DOHH2 (cell line): ENCODE measurements at regions not wholly inside any gene's neighbourhood (a gene's known extent, or its start where the extent isn't known, plus 50 kb on each side); places are given as distances from the start of the nearest gene placed in this dataset.

Source experiments
- H3F3A ChIP-seq: fragments of 200-600 bp; sonication (generic), shearing (Covaris generic); 2 replicates; pipeline ENCODE4 v1.6.0; 2016; ENCODE audit warnings: antibody characterized with exemption, mild to moderate bottlenecking; ENCODE audit not compliant: control insufficient read depth, insufficient read depth
- H3K27ac ChIP-seq: fragments of 200-600 bp; sonication (generic); 2 replicates; pipeline ENCODE4 v1.5.1; 2014; ENCODE audit warnings: low read depth, mild to moderate bottlenecking, low read length, moderate library complexity
- H3K27me3 ChIP-seq: fragments of 200-600 bp; sonication (generic); 2 replicates; pipeline ENCODE4 v1.6.1; 2014; ENCODE audit warnings: mild to moderate bottlenecking, low read length, mixed read lengths; ENCODE audit not compliant: control insufficient read depth
- H3K36me3 ChIP-seq: fragments of 200-600 bp; sonication (generic); 2 replicates; pipeline ENCODE4 v1.6.1; 2014; ENCODE audit warnings: mild to moderate bottlenecking, low read length, moderate library complexity, mixed read lengths; ENCODE audit not compliant: control insufficient read depth
- H3K4me1 ChIP-seq: fragments of 200-600 bp; sonication (generic); 2 replicates; pipeline ENCODE4 v1.6.1; 2014; ENCODE audit warnings: mild to moderate bottlenecking, low read length, mixed read lengths; ENCODE audit not compliant: control insufficient read depth
- H3K4me2 ChIP-seq: fragments of 200-600 bp; sonication (generic); 2 replicates; pipeline ENCODE4 v1.6.0; 2014; ENCODE audit warnings: mild to moderate bottlenecking, low read length, moderate library complexity
- H3K4me3 ChIP-seq: fragments of 200-600 bp; sonication (generic); 2 replicates; pipeline ENCODE4 v1.5.1; 2014; ENCODE audit warnings: mild to moderate bottlenecking, low read length, mixed read lengths
- H3K79me2 ChIP-seq: fragments of 200-600 bp; sonication (generic); 2 replicates; pipeline ENCODE4 v1.6.1; 2014; ENCODE audit warnings: mild to moderate bottlenecking, low read length, mixed read lengths; ENCODE audit not compliant: control insufficient read depth
- H3K9me2 ChIP-seq: fragments of 200-600 bp; sonication (generic); replicated peaks from 2 replicates; pipeline ENCODE4 v1.6.1; 2014; ENCODE audit warnings: mild to moderate bottlenecking, low read length, mixed read lengths; ENCODE audit not compliant: control insufficient read depth
- H3K9me3 ChIP-seq: fragments of 200-600 bp; sonication (generic); 2 replicates; pipeline ENCODE4 v1.6.1; 2014; ENCODE audit warnings: antibody characterized with exemption, low read length, mixed read lengths; ENCODE audit not compliant: control insufficient read depth, insufficient read depth
- H4K20me1 ChIP-seq: fragments of 200-600 bp; sonication (generic); 2 replicates; pipeline ENCODE4 v1.6.0; 2014; ENCODE audit warnings: low read depth, mild to moderate bottlenecking, antibody characterized with exemption, low read length, moderate library complexity; ENCODE audit not compliant: control insufficient read depth, insufficient read depth
- EZH2phosphoT487 ChIP-seq: fragments of 200-600 bp; sonication (generic); IDR thresholded peaks from 2 replicates; pipeline ENCODE4 v1.6.1; 2017; ENCODE audit warnings: borderline replicate concordance, mild to moderate bottlenecking, antibody characterized with exemption, low read length, moderate library complexity, mixed read lengths
- TF ChIP-seq, protein P1 (sequence below): fragments of 200-600 bp; sonication (generic); IDR thresholded peaks from one replicate; pipeline ENCODE4 v1.5.1; 2014; ENCODE audit warnings: antibody characterized with exemption, mild to moderate bottlenecking, low read depth, low read length; ENCODE audit not compliant: poor library complexity, severe bottlenecking

- Histone ChIP-seq H3K79me2 (no peaks in the 10 kb centered on the region), H3K27me3 (no peaks in the 10 kb centered on the region), H3K9me2 (no peaks in the 10 kb centered on the region), H3K4me2 (no peak overlapping the region), H3K4me3 (no peak overlapping the region), H4K20me1 (no peaks in the 10 kb centered on the region), H3K4me1 (no peaks in the 10 kb centered on the region), H3K36me3 (no peaks in the 10 kb centered on the region), H3F3A (no peaks in the 10 kb centered on the region), H3K27ac (no peak overlapping the region), H3K9me3 (peaks cover 3% of the 10 kb centered on the region; the same call in 1 of the 2 replicates)
- TF ChIP-seq, protein P1, sequence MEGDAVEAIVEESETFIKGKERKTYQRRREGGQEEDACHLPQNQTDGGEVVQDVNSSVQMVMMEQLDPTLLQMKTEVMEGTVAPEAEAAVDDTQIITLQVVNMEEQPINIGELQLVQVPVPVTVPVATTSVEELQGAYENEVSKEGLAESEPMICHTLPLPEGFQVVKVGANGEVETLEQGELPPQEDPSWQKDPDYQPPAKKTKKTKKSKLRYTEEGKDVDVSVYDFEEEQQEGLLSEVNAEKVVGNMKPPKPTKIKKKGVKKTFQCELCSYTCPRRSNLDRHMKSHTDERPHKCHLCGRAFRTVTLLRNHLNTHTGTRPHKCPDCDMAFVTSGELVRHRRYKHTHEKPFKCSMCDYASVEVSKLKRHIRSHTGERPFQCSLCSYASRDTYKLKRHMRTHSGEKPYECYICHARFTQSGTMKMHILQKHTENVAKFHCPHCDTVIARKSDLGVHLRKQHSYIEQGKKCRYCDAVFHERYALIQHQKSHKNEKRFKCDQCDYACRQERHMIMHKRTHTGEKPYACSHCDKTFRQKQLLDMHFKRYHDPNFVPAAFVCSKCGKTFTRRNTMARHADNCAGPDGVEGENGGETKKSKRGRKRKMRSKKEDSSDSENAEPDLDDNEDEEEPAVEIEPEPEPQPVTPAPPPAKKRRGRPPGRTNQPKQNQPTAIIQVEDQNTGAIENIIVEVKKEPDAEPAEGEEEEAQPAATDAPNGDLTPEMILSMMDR = no peak
- no peak for TF ChIP-seq EZH2phosphoT487
These were observed 484.1 kb upstream of the HTR1E start for GRCh38 chr6:86453232-86453631.

DNA sequence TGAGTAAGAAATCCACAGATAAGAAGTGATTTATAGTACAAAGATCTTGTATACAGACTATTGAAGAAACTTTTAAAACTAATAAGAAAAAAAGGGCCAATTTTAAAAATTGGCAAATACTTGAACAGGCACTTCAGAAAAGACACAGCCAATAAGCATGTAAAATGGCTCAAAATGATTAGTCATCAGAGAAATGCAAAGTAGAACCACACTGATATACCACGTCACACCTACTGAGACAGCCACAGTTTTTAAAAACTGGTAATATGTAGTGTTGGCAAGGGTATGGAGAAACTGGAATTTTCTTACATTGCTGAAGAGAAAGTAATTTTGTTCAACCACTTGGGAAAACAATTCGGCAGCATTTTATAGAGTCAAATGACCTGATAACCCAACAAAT lies 488.9 kb upstream of the HTR1E start:
- no peak overlapping the region for H3K4me3 ChIP-seq
- no peaks in the 10 kb centered on the region for H3K9me2 ChIP-seq
- H4K20me1 ChIP-seq = no peaks in the 10 kb centered on the region
- no peaks in the 10 kb centered on the region for H3F3A ChIP-seq
- TF ChIP-seq, protein P1 = no peak
- TF ChIP-seq EZH2phosphoT487 = no peak
- no peaks in the 10 kb centered on the region for H3K36me3 ChIP-seq
- no peaks in the 10 kb centered on the region for H3K4me1 ChIP-seq
- H3K79me2 ChIP-seq = no peaks in the 10 kb centered on the region
- H3K27me3 ChIP-seq = no peaks in the 10 kb centered on the region
- no peak overlapping the region for H3K4me2 ChIP-seq
- no peak overlapping the region for H3K27ac ChIP-seq
- H3K9me3 ChIP-seq = peaks cover 2% of the 10 kb centered on the region; the same call in 1 of the 2 replicates

GRCh38 chr6:86440608-86441007 lies 496.7 kb upstream of the HTR1E start:
- Histone ChIP-seq H3F3A (no peaks in the 10 kb centered on the region), H3K4me2 (no peak overlapping the region), H4K20me1 (no peaks in the 10 kb centered on the region), H3K9me2 (no peaks in the 10 kb centered on the region), H3K9me3 (no peaks in the 10 kb centered on the region), H3K79me2 (no peaks in the 10 kb centered on the region), H3K4me3 (no peak overlapping the region), H3K4me1 (no peaks in the 10 kb centered on the region), H3K36me3 (no peaks in the 10 kb centered on the region), H3K27ac (no peak overlapping the region), H3K27me3 (no peaks in the 10 kb centered on the region)
- TF ChIP-seq, protein P1 = no peak
- no peak for TF ChIP-seq EZH2phosphoT487

- TF ChIP-seq, protein P1 = no peak
- no peak for TF ChIP-seq EZH2phosphoT487
- H3K4me3 ChIP-seq = no peak overlapping the region
- H3K27ac ChIP-seq = no peak overlapping the region
- H3K27me3 ChIP-seq = no peaks in the 10 kb centered on the region
- H3K4me2 ChIP-seq = no peak overlapping the region
- no peaks in the 10 kb centered on the region for H3F3A ChIP-seq
- H3K9me2 ChIP-seq = no peaks in the 10 kb centered on the region
- no peaks in the 10 kb centered on the region for H3K79me2 ChIP-seq
- H3K36me3 ChIP-seq = no peaks in the 10 kb centered on the region
- no peaks in the 10 kb centered on the region for H3K9me3 ChIP-seq
- no peaks in the 10 kb centered on the region for H4K20me1 ChIP-seq
- H3K4me1 ChIP-seq = no peaks in the 10 kb centered on the region
These were observed 513.8 kb upstream of the HTR1E start for GRCh38 chr6:86423571-86423970.
